Peyer's patch (tissue), 4 donors: ENCODE measurements at regions not wholly inside any gene's neighbourhood (a gene's known extent, or its start where the extent isn't known, plus 50 kb on each side); places are given as distances from the start of the nearest gene placed in this dataset.
"Not testable (repeated sequence)": the region's sequence is repeated elsewhere in the genome, so short reads cannot be mapped to it uniquely, and the experiment has no call there.

Experiments
- CTCF ChIP-seq, 6 experiments: fragments of 450-650 bp in 4 of 6; fragments of 200-600 bp in 2 of 6; sonication (generic) in 1 of 6; IDR thresholded peaks; one replicate each; pipeline ENCODE4 v1.5.1; 2017 to 2019; ENCODE audit warnings: antibody characterized with exemption in 6 of 6, mild to moderate bottlenecking in 3 of 6, moderate library complexity in 1 of 6
- POLR2A ChIP-seq, 2 donors: fragments of 450-650 bp; IDR thresholded peaks; one replicate each; pipeline ENCODE4 v1.5.1; 2017; ENCODE audit warnings: antibody characterized with exemption in 2 of 2, mild to moderate bottlenecking in 2 of 2, moderate library complexity in 2 of 2

- not testable (repeated sequence) for TF ChIP-seq CTCF, POLR2A (IDR thresholded peaks at IDR 0.05)
Measured at GRCh38 chr12:9542827-9543226, 64.9 kb downstream of the KLRB1 start.
